GM13977 (cell line): ENCODE measurements at regions not wholly inside any gene's neighbourhood (a gene's known extent, or its start where the extent isn't known, plus 50 kb on each side); places are given as distances from the start of the nearest gene placed in this dataset.

Experiments used
- DNase-seq: peaks from one replicate; pipeline ENCODE4 v3.0.0; 2012; ENCODE audit warnings: low spot score
- in situ Hi-C: fragments of 300-500 bp; cut with MboI; formaldehyde crosslinking; loops from one replicate; pipeline ENCODE4 v1.12.0; 2022; ENCODE audit warnings: low sequenced_read_pairs, low pct_unique_long_range_greater_than_20kb, mixed read lengths, inconsistent platforms; ENCODE audit not compliant: unreplicated experiment
- TF ChIP-seq, protein P1 (sequence below): IDR thresholded peaks from 2 replicates; pipeline ENCODE4 v1.5.1; 2012; ENCODE audit warnings: mild to moderate bottlenecking, control low read depth; ENCODE audit not compliant: insufficient read depth; ENCODE audit errors: extremely low read depth, missing control alignments

GRCh38 chr1:60145771-60146170 lies 72.2 kb upstream of the C1orf87 start:
- in situ Hi-C loops: no loop called here
- TF ChIP-seq, protein P1, sequence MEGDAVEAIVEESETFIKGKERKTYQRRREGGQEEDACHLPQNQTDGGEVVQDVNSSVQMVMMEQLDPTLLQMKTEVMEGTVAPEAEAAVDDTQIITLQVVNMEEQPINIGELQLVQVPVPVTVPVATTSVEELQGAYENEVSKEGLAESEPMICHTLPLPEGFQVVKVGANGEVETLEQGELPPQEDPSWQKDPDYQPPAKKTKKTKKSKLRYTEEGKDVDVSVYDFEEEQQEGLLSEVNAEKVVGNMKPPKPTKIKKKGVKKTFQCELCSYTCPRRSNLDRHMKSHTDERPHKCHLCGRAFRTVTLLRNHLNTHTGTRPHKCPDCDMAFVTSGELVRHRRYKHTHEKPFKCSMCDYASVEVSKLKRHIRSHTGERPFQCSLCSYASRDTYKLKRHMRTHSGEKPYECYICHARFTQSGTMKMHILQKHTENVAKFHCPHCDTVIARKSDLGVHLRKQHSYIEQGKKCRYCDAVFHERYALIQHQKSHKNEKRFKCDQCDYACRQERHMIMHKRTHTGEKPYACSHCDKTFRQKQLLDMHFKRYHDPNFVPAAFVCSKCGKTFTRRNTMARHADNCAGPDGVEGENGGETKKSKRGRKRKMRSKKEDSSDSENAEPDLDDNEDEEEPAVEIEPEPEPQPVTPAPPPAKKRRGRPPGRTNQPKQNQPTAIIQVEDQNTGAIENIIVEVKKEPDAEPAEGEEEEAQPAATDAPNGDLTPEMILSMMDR: no peak
- DNase-seq: no peak

DNA sequence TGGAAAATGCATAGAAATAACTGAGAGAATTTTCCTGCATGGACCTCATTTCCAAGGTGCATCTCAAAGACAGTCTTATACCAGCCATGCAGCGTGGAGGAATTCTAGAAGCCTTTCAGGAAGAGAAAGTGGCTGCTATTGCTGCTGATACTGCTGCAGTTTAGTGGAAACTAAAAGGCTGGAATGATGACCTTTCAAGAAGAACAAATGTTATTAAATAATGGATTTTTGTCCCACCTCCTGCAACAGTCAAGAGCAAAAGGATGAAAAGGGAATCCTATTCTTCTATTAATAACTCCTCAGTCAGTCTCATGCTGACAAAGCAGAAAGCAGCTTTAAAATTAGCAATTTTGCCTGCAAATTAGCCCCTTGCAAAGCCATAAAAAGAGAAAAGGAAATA lies 68.2 kb upstream of the C1orf87 start:
- in situ Hi-C loops: no loop called here
- DNase-seq: no peak
- TF ChIP-seq, protein P1: no peak

DNA sequence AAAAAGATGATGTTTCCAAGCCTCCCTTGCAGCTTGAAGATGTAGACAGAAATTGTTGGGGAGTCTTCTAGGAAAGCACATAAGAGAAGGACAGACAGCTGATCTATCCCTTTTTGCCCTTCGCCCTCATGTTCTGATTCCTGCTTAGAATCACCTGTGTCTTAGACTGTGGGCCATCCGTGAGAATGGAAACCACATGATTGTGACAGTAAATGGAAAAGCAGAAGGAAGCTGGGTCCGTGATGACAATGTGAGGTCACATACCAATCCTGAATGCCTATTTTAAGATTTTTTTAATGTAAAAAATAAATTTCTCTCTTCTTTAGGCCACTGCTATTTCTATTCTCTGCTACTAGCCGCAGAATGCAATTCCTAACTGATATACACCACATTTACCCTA lies 67.7 kb upstream of the C1orf87 start:
- TF ChIP-seq, protein P1: no peak
- DNase-seq: no peak
- in situ Hi-C loops: no loop called here

GRCh38 chr1:60137406-60137805 lies 63.8 kb upstream of the C1orf87 start:
- TF ChIP-seq, protein P1: no peak
- DNase-seq: no peak
- in situ Hi-C loops: no loop called here

DNA sequence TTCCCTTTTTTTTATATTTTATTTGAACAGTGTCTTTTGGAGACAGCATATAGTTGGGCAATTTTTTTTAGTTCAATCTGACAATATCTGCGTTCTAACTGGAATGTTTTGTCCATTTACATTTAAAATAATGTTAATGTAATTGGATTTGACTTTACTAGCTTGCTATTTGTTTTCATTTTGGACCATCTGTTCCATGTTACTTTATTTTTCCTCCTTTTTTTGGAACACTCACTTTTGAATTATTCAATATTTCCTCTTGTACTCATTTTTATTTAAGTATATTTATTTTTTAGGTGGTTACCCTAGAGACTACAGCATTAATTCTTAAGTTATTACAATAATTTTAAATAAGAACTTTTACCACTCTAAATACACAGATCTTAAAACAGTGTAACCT lies 62.8 kb upstream of the C1orf87 start:
- TF ChIP-seq, protein P1: no peak
- in situ Hi-C loops: no loop called here
- no peak for DNase-seq

- DNase-seq: no peak
- TF ChIP-seq, protein P1: no peak
- in situ Hi-C loops: no loop called here
These were observed 61.1 kb upstream of the C1orf87 start for GRCh38 chr1:60134716-60135115.

- in situ Hi-C loops: no loop called here
- no peak for DNase-seq
- TF ChIP-seq, protein P1: no peak
These were observed 60.3 kb upstream of the C1orf87 start for GRCh38 chr1:60133848-60134247.
